Mesodermal cell (in vitro differentiated cells): ENCODE measurements at regions not wholly inside any gene's neighbourhood (a gene's known extent, or its start where the extent isn't known, plus 50 kb on each side); places are given as distances from the start of the nearest gene placed in this dataset.

Experiments
- H3K27ac ChIP-seq: 2 replicates; pipeline ENCODE4 v1.7.0; 2013; ENCODE audit warnings: mild to moderate bottlenecking, low read depth, low read length, moderate library complexity; ENCODE audit not compliant: severe bottlenecking
- H3K36me3 ChIP-seq: 2 replicates; pipeline ENCODE4 v1.7.1; 2013; ENCODE audit warnings: mild to moderate bottlenecking, low read length, moderate library complexity; ENCODE audit not compliant: control insufficient read depth, insufficient read depth
- H3K4me1 ChIP-seq: one replicate; pipeline ENCODE4 v1.7.1; 2013; ENCODE audit warnings: mild to moderate bottlenecking, low read length; ENCODE audit not compliant: insufficient read depth, control insufficient read depth, poor library complexity, severe bottlenecking
- H3K4me3 ChIP-seq: 2 replicates; pipeline ENCODE4 v1.7.0; 2013; ENCODE audit warnings: low read length, control low read depth, mild to moderate bottlenecking; ENCODE audit not compliant: insufficient read depth, poor library complexity, severe bottlenecking; ENCODE audit errors: extremely low read depth
- H3K9me3 ChIP-seq: 2 replicates; pipeline ENCODE4 v1.7.1; 2013; ENCODE audit warnings: mild to moderate bottlenecking, low read length, moderate library complexity; ENCODE audit not compliant: control insufficient read depth
- WGBS, 2 experiments: methylation state at CpG; one replicate each; pipeline ENCODE4 v1.1.5; 2013; ENCODE audit warnings: missing lambda C conversion rate in 2 of 2; ENCODE audit not compliant: insufficient coverage in 2 of 2; 5-methylcytosine and 5-hydroxymethylcytosine counted together

- peaks cover 37% of the 10 kb centered on the region for H3K4me1 ChIP-seq
- no peaks in the 10 kb centered on the region for H3K36me3 ChIP-seq
- 36 to 38% methylated on average over 3 to 4 of the region's 5 CpGs for WGBS, 2 experiments
- peak overlapping the region; percentile 83 for H3K27ac ChIP-seq
- no peak overlapping the region for H3K4me3 ChIP-seq
- no peaks in the 10 kb centered on the region for H3K9me3 ChIP-seq
Measured at GRCh38 chr12:75724928-75725312, 213.5 kb upstream of the KRR1 start.

GRCh38 chr12:75724307-75724927, 213.0 kb upstream of the KRR1 start:
- no peak overlapping the region for H3K4me3 ChIP-seq
- 96 to 97% methylated on average over 6 to 7 of the region's 11 CpGs for WGBS, 2 experiments
- H3K27ac ChIP-seq: peak overlapping the region; percentile 83

GRCh38 chr12:75722714-75723200, 211.3 kb upstream of the KRR1 start:
- H3K27ac ChIP-seq: peak overlapping the region; percentile 60
- peaks cover 37% of the 10 kb centered on the region for H3K4me1 ChIP-seq
- H3K9me3 ChIP-seq: no peaks in the 10 kb centered on the region
- H3K4me3 ChIP-seq: no peak overlapping the region
- 56 to 64% methylated on average over 2 of the region's 5 CpGs for WGBS, 2 experiments
- H3K36me3 ChIP-seq: no peaks in the 10 kb centered on the region

More at GRCh38 chr12:75724307-75724927, 213.0 kb upstream of the KRR1 start:
- H3K36me3 ChIP-seq: no peaks in the 10 kb centered on the region
- no peaks in the 10 kb centered on the region for H3K9me3 ChIP-seq
- peaks cover 37% of the 10 kb centered on the region for H3K4me1 ChIP-seq

GRCh38 chr12:75721796-75722195, 210.4 kb upstream of the KRR1 start:
- H3K36me3 ChIP-seq: no peaks in the 10 kb centered on the region
- H3K27ac ChIP-seq: peak overlapping the region; percentile 10
- H3K9me3 ChIP-seq: no peaks in the 10 kb centered on the region
- H3K4me1 ChIP-seq: peaks cover 37% of the 10 kb centered on the region
- WGBS, 2 experiments: 50% methylated on average over 1 of the region's 2 CpGs; no CpG with 5 or more reads in 1 of the 2 experiments
- H3K4me3 ChIP-seq: no peak overlapping the region

- H3K4me1 ChIP-seq: peaks cover 36% of the 10 kb centered on the region
- no peak overlapping the region for H3K4me3 ChIP-seq
- no peaks in the 10 kb centered on the region for H3K36me3 ChIP-seq
- no peaks in the 10 kb centered on the region for H3K9me3 ChIP-seq
- 31 to 39% methylated on average over 4 to 5 of the region's 6 CpGs for WGBS, 2 experiments
- H3K27ac ChIP-seq: no peak overlapping the region
Measured at GRCh38 chr12:75720812-75721641, 209.6 kb upstream of the KRR1 start.

GRCh38 chr12:75717902-75718301, 206.5 kb upstream of the KRR1 start:
- Histone ChIP-seq H3K4me3 (no peak overlapping the region), H3K36me3 (no peaks in the 10 kb centered on the region), H3K9me3 (no peaks in the 10 kb centered on the region), H3K4me1 (peaks cover 38% of the 10 kb centered on the region), H3K27ac (no peak overlapping the region)

- peaks cover 24% of the 10 kb centered on the region for H3K4me1 ChIP-seq
- WGBS, 2 experiments: 90 to 100% methylated on average over 1 to 2 of the region's 5 CpGs
- no peak overlapping the region for H3K27ac ChIP-seq
- no peak overlapping the region for H3K4me3 ChIP-seq
- no peaks in the 10 kb centered on the region for H3K9me3 ChIP-seq
- no peaks in the 10 kb centered on the region for H3K36me3 ChIP-seq
Measured at GRCh38 chr12:75716291-75717025, 205.0 kb upstream of the KRR1 start.

- peaks cover 23% of the 10 kb centered on the region for H3K4me1 ChIP-seq
- no peak overlapping the region for H3K4me3 ChIP-seq
- no peaks in the 10 kb centered on the region for H3K36me3 ChIP-seq
- no peak overlapping the region for H3K27ac ChIP-seq
- no peaks in the 10 kb centered on the region for H3K9me3 ChIP-seq
- 81 to 85% methylated on average over 3 of the region's 6 CpGs for WGBS, 2 experiments
Measured at GRCh38 chr12:75715682-75716081, 204.3 kb upstream of the KRR1 start.

GRCh38 chr12:75715323-75715644, 203.9 kb upstream of the KRR1 start:
- H3K36me3 ChIP-seq: no peaks in the 10 kb centered on the region
- H3K4me1 ChIP-seq: peaks cover 27% of the 10 kb centered on the region
- no peak overlapping the region for H3K27ac ChIP-seq
- H3K9me3 ChIP-seq: no peaks in the 10 kb centered on the region
- 81 to 93% methylated on average over 3 of the region's 4 CpGs for WGBS, 2 experiments
- no peak overlapping the region for H3K4me3 ChIP-seq

GRCh38 chr12:75714462-75715322, 203.3 kb upstream of the KRR1 start:
- Histone ChIP-seq H3K27ac (no peak overlapping the region), H3K4me1 (peaks cover 33% of the 10 kb centered on the region), H3K4me3 (no peak overlapping the region), H3K36me3 (no peaks in the 10 kb centered on the region), H3K9me3 (no peaks in the 10 kb centered on the region)
- WGBS, 2 experiments: no CpG with 5 or more reads among the region's 2 CpGs
